ENCODE measurements at regions not wholly inside any gene's neighbourhood (a gene's known extent, or its start where the extent isn't known, plus 50 kb on each side); places are given as distances from the start of the nearest gene placed in this dataset.

- DNase-seq (ENCODE audit: low read depth, low spot score) = peak; percentile 20
- H3K27ac ChIP-seq (ENCODE audit: control insufficient read depth, insufficient read depth) = peak overlapping the region; percentile 61; the same call in 1 of the 2 replicates
- H3K9ac ChIP-seq (ENCODE audit: control insufficient read depth, insufficient read depth, low read length) = no peak overlapping the region
- peak; percentile 14; the same call in 1 of the 2 replicates for TF ChIP-seq DPF2 (IDR thresholded peaks at IDR 0.05)
- peak in 1 of 2 experiments; percentile 11; a peak in 2 of 4 replicates for TF ChIP-seq IKZF2 (IDR thresholded peaks at IDR 0.05)
- peak; percentile 91 for TF ChIP-seq RUNX3 (IDR thresholded peaks at IDR 0.05; ENCODE audit: low read length)
- TF ChIP-seq SIN3A (IDR thresholded peaks at IDR 0.05; ENCODE audit: low read depth, low read length) = no peak
- TF ChIP-seq GATAD2B (conservative IDR thresholded peaks at IDR 0.05; ENCODE audit: low read depth) = no peak
- TF ChIP-seq ATF2 (IDR thresholded peaks at IDR 0.05; ENCODE audit: low read length) = no peak; the same call in 1 of the 2 replicates
- TF ChIP-seq MEF2B (IDR thresholded peaks at IDR 0.05; ENCODE audit: partially characterized antibody, poor library complexity, severe bottlenecking) = peak; percentile 26
- peak; percentile 63; the same call in 1 of the 2 replicates for TF ChIP-seq RELB (IDR thresholded peaks at IDR 0.05; ENCODE audit: low read depth)
- TF ChIP-seq MEF2A (IDR thresholded peaks at IDR 0.05; ENCODE audit: insufficient read depth, low read depth, low read length) = peak; percentile 75
- TF ChIP-seq BCL11A (IDR thresholded peaks at IDR 0.05; ENCODE audit: low read depth, low read length) = 0 out of 2 replicates have a peak, but pooled peaks have one; percentile 45
- peak; percentile 63 for TF ChIP-seq MTA2 (IDR thresholded peaks at IDR 0.05; ENCODE audit: low read depth)
- peak; percentile 18; the same call in 1 of the 2 replicates for TF ChIP-seq RAD21 (IDR thresholded peaks at IDR 0.05; ENCODE audit: insufficient read depth, low read depth, low read length)
- no peak for TF ChIP-seq SREBF1 (IDR thresholded peaks at IDR 0.05; ENCODE audit: low read length)
- no peak for TF ChIP-seq YBX1 (IDR thresholded peaks at IDR 0.05)
- 0 out of 2 replicates have a peak, but pooled peaks have one; percentile 26 for TF ChIP-seq FOXM1 (IDR thresholded peaks at IDR 0.05; ENCODE audit: low read depth, low read length)
- peak; percentile 22; the same call in 1 of the 2 replicates for TF ChIP-seq CREM (IDR thresholded peaks at IDR 0.05; ENCODE audit: low read depth)
- H3K79me2 ChIP-seq (ENCODE audit: control insufficient read depth, insufficient read depth, low read length) = no peaks in the 10 kb centered on the region
- intact Hi-C loops (cut with micrococcal nuclease; ENCODE audit: unreplicated experiment) (no loop called here), in situ Hi-C loops (cut with MboI) (no loop called here)
- FAIRE-seq = no peak
- peak; percentile 90 for ATAC-seq
- peak overlapping the region; percentile 39 for H2AFZ ChIP-seq (ENCODE audit: control insufficient read depth, low read depth, low read length)
- H3K36me3 ChIP-seq (ENCODE audit: control insufficient read depth in 2 of 2, insufficient read depth in 2 of 2, low read length in 1 of 2) = no peaks in the 10 kb centered on the region
- RAD21 ChIA-PET (ENCODE audit: unreplicated experiment) = interaction anchor here (0.7 to 3.4 kb wide), 11 partner anchors 12 to 397 kb away, joined by 3 to 17 read pairs (median 3); partner anchors contain the start of gene BCHE
- no peaks in the 10 kb centered on the region for H3K27me3 ChIP-seq (replicated peaks in 1 of 2; ENCODE audit: control insufficient read depth in 2 of 2, insufficient read depth in 2 of 2, low read length in 1 of 2)
- SMC1A ChIA-PET (ENCODE audit: uncharacterized antibody, unreplicated experiment) = interaction anchor here (0.8 to 2.5 kb wide), 21 partner anchors 8 to 402 kb away, joined by 3 to 9 read pairs (median 3); no protein-coding TSS in a partner anchor
- no peaks in the 10 kb centered on the region for H3K4me1 ChIP-seq (ENCODE audit: control insufficient read depth, insufficient read depth, low read length)
- BruUV-seq (replicated peaks) = no TSS peak
- H4K20me1 ChIP-seq (ENCODE audit: control insufficient read depth, insufficient read depth) = no peaks in the 10 kb centered on the region
- no peaks in the 10 kb centered on the region; the same call in 2 of the 3 replicates for H3K9me3 ChIP-seq (replicated peaks; ENCODE audit: control insufficient read depth, insufficient read depth, low read length)
- H3K4me2 ChIP-seq (ENCODE audit: control insufficient read depth, insufficient read depth) = peak overlapping the region; percentile 30
- WGBS (ENCODE audit: insufficient coverage, insufficient replicate concordance, low lambda C conversion rate, missing lambda C conversion rate) = 0% methylated on average over 2 of the region's 2 CpGs
- CTCF ChIA-PET = interaction anchor here (1.0 to 1.5 kb wide), 6 partner anchors 20 to 185 kb away, joined by 3 to 5 read pairs (median 3); no protein-coding TSS in a partner anchor
- H3K4me3 ChIP-seq = no peak overlapping the region
- POLR2A ChIA-PET = no interaction called here
Observed at GRCh38 chr3:165440380-165440779, 244.2 kb upstream of the SLITRK3 start.

Measured in GM12878 (cell line).